ENCODE measurements at regions not wholly inside any gene's neighbourhood (a gene's known extent, or its start where the extent isn't known, plus 50 kb on each side); places are given as distances from the start of the nearest gene placed in this dataset.
"Not testable (repeated sequence)": the region's sequence is repeated elsewhere in the genome, so short reads cannot be mapped to it uniquely, and the experiment has no call there.

DNA sequence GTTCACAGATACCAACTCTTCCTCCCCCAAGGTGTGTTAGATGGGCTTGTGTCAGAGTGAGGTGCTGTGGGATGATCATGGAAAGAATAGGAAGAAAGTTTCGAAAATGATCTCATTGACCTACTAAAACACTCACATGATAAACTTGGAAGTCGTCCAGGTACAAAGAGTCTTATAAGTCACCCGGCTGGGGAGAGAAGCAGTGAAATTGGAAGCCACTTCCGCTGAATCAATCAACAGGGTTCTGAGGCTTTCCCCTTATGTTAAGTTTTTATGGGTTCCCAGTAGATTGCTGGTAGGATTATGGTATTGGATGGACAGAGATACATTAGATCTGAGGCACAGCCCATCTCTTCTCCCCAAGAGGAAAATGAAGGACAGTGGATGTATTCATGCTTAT lies 218.8 kb upstream of the MSX2 start (continued):
- no peak for TF ChIP-seq KDM5A (IDR thresholded peaks at IDR 0.05; ENCODE audit: low read length)

DNA sequence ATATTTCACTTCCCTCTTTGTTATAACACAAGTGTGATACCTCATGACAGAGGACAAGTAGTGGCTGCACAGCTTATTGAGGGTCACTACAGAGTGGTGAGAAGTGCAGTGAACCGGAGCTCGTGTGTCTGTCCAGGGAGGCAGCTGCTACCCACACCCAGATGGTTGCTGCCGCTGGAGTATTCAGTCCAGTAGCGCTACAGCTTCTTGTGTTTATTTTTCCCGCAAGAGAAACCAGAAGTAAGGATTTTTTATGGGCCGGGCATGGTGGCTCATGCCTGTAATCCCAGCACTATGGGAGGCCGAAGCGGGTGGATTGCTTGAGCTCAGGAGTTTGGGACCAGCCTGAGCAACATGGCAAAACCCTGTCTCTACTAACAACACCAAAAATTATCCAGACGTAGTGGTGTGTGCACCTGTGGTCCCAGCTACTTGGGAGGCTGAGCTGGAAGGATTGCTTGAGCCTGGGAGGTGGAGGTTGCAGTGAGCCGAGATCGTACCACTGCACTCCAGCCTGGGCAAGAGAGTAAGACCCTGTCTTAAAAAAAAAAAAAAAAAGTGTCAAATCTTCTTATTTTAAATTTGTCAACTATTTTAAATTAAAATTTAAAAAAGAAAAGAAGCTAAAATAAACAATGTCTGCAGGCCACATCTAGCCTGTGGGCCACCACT lies 213.5 kb upstream of the MSX2 start:
- H4K91ac ChIP-seq (replicated peaks; ENCODE audit: insufficient read length, low read length); H2BK12ac ChIP-seq (ENCODE audit: low read depth, low read length); H3K23ac ChIP-seq (ENCODE audit: insufficient read length); H4K5ac ChIP-seq (ENCODE audit: insufficient read length, low read depth, low read length); H3K4me3 ChIP-seq (ENCODE audit: extremely low read depth in 1 of 4, insufficient read depth in 2 of 4, low read depth in 3 of 4, low read length in 4 of 4); POLR2A ChIA-PET (ENCODE audit: partially characterized antibody); H3K9me3 ChIP-seq (ENCODE audit: insufficient read depth in 2 of 2, low read depth in 1 of 2, low read length in 1 of 2); H3K36me3 ChIP-seq (ENCODE audit: control insufficient read depth in 2 of 4, insufficient read depth in 4 of 4, low read length in 3 of 4); H2BK120ac ChIP-seq (replicated peaks; ENCODE audit: low read depth, low read length); H3K4me1 ChIP-seq (replicated peaks in 1 of 4; ENCODE audit: control insufficient read depth in 3 of 4, insufficient read depth in 4 of 4, low read length in 3 of 4); H3K9ac ChIP-seq (replicated peaks in 1 of 4; ENCODE audit: extremely low read depth in 1 of 4, low read depth in 3 of 4, low read length in 3 of 4); FAIRE-seq; H3K23me2 ChIP-seq (ENCODE audit: low read depth, low read length); H3K79me2 ChIP-seq (ENCODE audit: control insufficient read depth in 1 of 2, insufficient read depth in 2 of 2, low read length in 2 of 2); H2BK5ac ChIP-seq (ENCODE audit: low read depth, low read length); H4K8ac ChIP-seq (ENCODE audit: extremely low read depth, insufficient read depth, low read length); H3K14ac ChIP-seq (ENCODE audit: insufficient read length); H3K27ac ChIP-seq (ENCODE audit: low read depth, low read length); DNase-seq (ENCODE audit: low read depth in 1 of 2, low spot score in 2 of 2); H3K27me3 ChIP-seq (replicated peaks in 1 of 4; ENCODE audit: control insufficient read depth in 3 of 4, extremely low read depth in 1 of 4, insufficient read depth in 3 of 4, low read length in 3 of 4); H2BK20ac ChIP-seq (ENCODE audit: low read length); H3K56ac ChIP-seq (replicated peaks; ENCODE audit: insufficient read length, low read depth, low read length); H3K4me2 ChIP-seq (ENCODE audit: insufficient read depth in 1 of 2, low read depth in 2 of 2, low read length in 2 of 2); H4K20me1 ChIP-seq (replicated peaks in 1 of 2; ENCODE audit: control insufficient read depth in 1 of 2, insufficient read depth in 2 of 2, low read length in 2 of 2); H3K79me1 ChIP-seq (ENCODE audit: low read depth, low read length); H3K18ac ChIP-seq (ENCODE audit: extremely low read depth, low read length); H2AK5ac ChIP-seq (ENCODE audit: low read depth, low read length); H2AFZ ChIP-seq (ENCODE audit: low read length); H3K4ac ChIP-seq (replicated peaks; ENCODE audit: insufficient read length, low read depth, low read length); H2BK15ac ChIP-seq (ENCODE audit: low read length): not testable (repeated sequence)
- WGBS, 2 experiments (ENCODE audit: extremely low coverage in 1 of 2, insufficient coverage in 1 of 2, insufficient read length in 1 of 2, insufficient replicate concordance in 2 of 2, low coverage in 1 of 2, low lambda C conversion rate in 2 of 2, missing lambda C conversion rate in 1 of 2), result 92% methylated on average over 11 of the region's 11 CpGs; no CpG with 5 or more reads in 1 of the 2 experiments
- CTCF ChIA-PET (ENCODE audit: partially characterized antibody), result interaction anchor here (0.7 to 1.4 kb wide), 4 partner anchors 14 to 86 kb away, joined by 3 read pairs; no protein-coding TSS in a partner anchor
